Stimulated activated CD8-positive, alpha-beta memory T cell treated with anti-CD3 and anti-CD28 coated beads, Interleukin-4, amount 100 ng/mL, for 4 hours (primary cell): ENCODE measurements at regions not wholly inside any gene's neighbourhood (a gene's known extent, or its start where the extent isn't known, plus 50 kb on each side); places are given as distances from the start of the nearest gene placed in this dataset.
"Not testable (repeated sequence)": the region's sequence is repeated elsewhere in the genome, so short reads cannot be mapped to it uniquely, and the experiment has no call there.

Experiments used
- DNase-seq, 2 donors: peaks; one replicate each; pipeline ENCODE4 v3.0.0-alpha.2; 2020; ENCODE audit warnings: low read depth in 2 of 2, low spot score in 1 of 2

DNA sequence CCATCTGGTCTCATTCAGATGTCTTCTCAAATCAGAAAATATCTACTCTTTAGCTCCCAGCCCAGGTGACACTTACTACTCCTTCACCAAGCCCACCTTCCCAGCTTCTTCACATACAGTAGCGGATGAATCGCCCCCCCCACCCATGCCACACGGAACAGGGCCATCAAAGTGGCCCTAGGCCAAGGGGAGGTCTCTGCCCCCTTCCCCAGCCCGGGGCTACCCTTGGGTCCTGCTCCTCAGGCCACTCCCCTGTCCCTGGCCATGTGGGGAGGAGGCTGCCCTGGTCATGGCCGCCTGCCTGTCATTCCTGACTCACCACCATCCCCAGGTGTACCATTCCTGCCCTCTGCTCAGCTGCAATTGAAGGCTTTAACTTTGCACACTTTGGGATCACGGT lies 142.8 kb downstream of the NECTIN1 start:
- DNase-seq: no peak

DNA sequence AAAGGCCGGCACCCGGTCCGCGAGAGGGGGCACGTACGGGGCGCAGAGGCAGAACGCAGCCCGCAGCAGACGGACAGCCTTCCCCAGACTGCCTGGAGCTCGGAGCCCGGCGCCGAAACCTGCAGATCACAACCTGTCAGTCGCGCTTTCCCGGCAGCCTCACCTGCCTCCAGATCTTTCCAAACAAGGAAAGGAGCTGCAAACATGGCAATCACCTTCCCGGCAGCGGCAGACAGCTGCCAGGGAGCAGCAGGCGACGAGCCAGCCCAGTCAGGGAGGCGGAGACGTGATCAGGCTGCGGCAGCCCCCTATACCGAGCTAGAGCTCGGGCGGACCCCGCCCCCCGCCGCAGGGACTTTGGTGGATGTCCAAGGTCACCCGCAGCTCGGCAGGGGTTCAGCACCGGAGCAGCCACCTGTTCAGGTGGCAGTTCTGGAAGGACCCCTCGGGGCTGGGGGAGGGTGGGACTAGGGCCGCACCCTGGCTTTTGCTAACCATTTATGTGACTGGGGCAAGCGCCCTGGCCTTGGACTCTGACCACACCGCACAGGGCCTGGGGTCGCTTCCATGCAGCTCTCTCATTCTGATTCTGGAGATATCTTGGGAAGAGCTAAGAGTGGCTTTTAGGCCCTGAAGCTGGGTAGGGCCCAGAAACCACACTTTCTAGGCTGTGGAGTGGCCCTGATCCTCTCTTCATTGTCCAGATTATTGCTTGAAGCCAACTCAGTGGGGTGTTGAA lies 143.8 kb downstream of the NECTIN1 start:
- no peak for DNase-seq

DNA sequence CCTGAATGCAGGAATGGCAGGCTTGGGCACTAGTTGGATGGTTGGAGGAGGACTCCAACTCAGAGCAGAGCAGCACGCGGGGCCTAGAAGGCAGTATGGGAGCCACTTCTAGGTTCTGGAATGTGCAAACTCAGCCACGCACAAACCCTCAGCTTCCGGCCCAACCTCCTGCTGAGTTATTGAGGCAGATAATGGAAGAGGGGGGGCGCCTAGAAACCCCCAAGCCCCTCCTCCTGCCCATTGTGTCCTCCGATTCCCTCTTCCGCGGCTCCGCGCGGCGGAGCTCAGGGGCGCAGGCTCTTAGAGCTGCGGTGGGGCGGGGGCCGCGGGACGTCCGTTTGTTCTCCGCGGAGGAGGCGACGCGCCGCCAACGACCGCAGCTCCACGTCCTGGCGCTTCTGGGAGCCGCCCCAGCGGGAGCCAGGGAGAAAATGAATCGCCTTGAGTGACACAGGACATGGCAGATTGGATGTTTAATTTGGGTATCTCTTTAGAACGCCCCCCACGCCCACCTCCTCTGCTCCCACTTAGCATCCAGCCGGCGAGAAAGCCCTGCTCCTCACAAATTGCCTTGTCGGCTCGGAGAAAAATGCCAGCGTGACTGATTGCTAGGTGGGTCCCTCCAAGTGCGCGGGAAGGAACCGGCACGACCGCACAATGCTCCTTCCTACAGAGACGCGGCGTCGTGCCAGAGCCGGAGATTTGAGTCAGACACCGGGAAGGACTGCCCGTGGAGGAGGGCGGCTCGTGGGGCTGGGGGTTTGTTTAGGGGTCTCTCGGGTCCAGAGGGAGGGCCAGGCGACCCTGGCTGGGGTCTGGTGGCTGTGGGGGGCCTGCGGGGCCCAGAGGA lies 144.6 kb downstream of the NECTIN1 start:
- no peak for DNase-seq

- no peak for DNase-seq
Measured at GRCh38 chr11:119583585-119583984, 145.4 kb downstream of the NECTIN1 start.

DNA sequence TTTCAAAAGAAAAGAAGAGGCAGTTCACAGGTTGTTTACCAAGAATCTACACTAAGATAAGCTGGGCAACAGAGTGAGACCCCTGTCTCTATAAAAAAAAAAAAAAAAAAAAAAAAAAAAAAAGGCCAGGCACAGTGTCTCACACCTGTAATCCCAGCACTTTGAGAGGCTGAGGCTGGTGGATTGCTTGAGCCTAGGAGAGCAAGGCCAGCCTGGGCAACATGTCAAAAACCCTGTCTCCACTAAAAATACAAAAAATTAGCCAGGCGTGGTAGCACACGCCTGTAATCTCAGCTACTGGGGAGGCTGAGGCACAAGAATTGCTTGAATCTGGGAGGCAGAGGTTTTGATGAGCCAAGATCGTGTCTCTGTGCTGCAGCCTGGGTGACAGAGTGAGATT lies 147.6 kb downstream of the NECTIN1 start:
- DNase-seq: not testable (repeated sequence)

GRCh38 chr11:119580751-119581150 lies 148.2 kb downstream of the NECTIN1 start:
- no peak for DNase-seq

DNA sequence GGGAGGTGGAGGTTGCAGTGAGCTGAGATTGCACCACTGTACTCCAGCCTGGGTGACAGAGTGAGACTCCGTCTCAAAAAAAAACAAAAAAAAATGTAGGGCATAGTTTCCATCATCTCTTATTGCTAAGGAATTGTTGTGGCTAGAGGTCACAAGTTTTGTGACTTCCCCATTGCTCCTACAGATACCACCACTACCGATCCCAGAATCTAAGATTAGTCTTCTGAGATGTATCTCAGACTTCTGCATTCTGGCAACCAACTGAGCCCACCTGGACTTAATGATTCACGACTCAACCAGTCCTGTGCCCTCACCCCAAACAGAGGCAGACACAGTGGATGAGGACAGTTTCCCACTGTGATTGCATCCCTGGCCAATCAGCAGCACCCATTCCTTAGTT lies 148.9 kb downstream of the NECTIN1 start:
- DNase-seq: no peak

DNA sequence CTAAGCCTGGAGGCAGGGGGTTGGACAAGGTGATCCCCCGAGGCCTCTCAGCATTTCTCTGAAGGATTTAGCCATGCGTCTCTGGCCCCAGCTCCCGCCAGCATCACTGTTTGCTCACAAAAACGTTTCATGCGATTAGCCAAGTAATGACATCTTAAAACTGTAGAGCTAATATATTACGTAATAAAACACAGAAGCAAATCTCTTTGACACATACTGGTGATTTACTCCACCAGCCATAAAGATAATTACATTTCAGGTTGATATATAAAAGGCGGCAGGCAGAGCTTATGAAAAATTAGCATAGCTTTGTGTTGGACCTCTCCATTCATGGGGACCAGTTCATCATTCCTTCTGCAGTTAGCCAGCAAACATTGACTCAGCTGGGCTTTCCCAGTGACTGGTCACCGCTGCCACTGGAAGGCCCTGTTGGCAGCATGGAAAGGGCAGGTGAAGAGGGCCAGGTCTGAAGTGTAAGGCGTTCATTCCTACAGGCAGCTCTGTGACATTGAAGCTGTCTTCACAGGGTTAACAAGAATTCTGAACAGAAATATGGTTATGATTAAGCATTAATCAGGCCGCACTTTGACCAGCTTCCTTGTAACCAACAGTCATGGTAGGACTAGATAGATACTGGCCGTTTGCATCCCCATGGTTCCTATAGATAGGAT lies 150.3 kb downstream of the NECTIN1 start:
- DNase-seq: no peak

GRCh38 chr11:119573858-119574257 lies 150.9 kb upstream of the THY1 start:
- no peak for DNase-seq

DNA sequence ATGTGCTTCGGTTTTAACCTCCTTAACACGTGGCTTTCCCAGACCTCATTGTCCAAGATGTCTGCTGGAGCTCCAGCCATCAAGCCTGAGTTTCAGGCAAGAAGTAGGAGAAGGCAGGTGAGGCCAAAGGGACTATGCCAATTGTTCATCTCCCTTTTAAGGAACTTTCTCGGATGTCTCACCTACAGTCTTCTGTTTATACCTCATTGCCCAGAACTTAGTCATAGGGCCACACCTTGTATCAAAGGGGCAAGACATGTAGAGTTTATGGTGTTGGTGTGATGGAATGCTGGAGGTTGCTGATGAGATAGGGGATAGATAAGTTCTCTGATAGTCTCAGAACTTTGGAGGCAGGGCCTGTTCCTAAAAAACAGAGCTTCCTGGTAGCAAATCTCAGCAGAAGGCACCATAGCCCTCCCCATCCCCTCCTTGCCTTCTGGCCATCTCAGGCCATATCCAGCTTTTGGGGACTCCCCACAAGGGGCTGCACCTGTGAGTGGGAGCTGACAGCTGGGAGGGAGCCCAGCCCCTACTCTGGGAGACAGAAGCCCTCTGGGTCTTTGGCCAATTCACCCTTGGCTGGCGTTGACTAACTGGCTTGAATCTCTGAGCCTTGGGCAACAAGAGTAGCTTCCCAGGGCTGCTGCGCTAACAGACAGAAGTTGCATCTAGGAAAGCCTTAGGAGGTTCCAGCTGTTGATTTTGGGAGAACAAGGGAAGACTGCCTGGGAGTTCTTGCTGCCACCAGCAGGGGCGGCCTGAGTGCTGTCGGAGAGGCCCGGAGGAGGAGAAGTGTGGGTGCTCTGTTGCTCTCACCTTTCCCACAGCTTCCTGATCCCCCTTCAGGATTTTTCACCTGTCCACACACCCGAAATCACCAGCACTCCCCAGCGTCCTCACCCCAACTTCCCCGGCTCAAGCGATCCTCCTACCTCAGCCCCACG lies 149.8 kb upstream of the THY1 start:
- DNase-seq: no peak

GRCh38 chr11:119571311-119571710 lies 148.3 kb upstream of the THY1 start:
- no peak for DNase-seq

DNA sequence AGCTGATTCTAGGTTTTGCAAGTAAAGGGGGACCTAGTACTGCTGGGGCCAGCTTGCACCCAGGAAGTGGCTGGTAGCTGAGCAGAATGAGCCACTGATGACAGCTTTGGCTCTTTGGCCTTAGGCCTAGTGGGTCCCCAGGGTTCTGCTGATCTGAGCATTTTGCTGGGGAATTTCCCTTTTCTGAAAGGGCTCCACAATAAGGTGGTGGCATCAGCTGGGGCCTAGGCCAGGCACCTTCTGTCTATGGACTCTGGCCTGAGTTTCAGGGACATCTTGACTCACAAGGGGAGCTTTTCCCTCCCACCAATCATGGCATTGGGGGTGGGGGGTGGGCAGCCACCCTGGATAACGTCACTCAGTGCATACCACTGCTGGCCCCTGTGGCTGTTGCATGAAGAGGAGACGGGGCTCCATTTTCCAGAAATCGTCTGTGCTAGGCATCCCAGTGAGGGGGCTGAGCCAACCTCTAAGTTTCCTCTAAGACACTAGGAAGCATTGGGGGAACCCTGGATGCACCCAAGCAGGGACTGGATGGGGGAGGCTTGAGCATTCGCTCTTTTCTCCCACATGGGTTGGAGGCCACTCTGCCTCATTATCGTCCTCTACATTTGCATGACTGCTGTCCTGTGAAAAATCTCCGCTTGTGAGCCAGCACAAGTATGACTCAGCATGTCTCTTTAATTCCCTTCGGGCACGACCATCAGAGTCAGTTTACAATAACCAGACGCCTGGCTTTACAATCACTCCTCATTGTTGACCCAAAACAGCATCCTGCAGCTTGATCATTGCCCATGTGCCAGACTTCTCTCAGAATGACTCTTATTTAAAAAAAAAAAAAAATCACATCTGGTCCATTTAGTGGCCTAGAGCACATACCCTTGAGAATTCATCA lies 145.0 kb upstream of the THY1 start:
- no peak for DNase-seq

DNA sequence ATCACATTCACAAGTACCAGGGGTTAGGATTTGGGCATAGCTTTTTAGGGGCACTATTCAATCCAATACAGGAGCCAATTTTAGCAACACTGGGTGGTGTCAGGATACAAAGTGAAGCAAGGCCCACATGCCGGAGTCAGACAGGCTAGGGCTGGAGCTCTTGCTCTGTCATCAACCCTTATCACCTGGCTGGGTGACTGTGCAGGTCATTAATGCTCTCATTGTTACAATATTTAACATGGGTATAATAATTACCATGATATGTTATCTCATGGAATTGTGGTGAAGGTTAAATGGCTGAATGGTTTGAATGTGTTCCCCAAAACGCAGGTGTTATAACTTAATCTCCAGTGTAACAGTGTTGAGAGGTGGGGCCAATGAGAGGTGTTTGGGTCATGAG lies 143.3 kb upstream of the THY1 start:
- no peak for DNase-seq

DNA sequence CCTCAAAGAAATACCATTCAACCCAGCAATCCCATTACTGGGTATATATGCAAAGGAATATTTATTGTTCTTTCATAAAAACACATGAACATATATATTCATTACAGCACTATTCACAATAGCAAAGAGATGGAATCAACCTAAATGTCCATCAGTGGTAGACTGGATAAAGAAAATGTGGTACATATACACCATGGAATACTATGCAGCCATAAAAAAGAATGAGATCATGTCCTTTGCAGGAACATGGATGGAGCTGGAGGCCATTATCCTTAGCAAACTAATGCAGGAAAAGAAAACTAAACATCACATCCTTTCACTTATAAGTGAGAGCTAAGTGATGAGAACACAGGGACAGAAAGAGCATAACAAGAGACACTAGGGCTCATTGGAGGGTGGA lies 142.7 kb upstream of the THY1 start:
- not testable (repeated sequence) for DNase-seq

DNA sequence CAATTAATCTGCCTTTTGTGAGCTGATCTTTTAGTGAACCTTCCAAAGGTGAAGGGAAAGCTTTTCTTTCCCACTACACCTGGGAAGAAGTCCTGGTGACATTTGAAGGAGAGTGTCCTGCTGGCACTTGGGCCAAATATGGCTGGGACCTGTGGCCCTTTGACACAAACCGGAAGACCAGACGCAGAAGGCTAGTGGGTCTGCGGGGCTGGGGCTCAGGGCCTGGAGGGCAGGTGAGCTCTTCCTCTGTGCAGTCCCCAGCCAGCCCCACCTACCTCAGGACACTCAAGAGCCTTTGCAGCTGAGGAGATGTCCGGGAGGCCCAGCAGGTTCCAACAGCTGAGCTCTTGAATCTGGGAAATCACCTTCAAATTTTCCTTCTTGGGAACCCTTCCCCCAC lies 138.0 kb upstream of the THY1 start:
- DNase-seq: no peak

DNA sequence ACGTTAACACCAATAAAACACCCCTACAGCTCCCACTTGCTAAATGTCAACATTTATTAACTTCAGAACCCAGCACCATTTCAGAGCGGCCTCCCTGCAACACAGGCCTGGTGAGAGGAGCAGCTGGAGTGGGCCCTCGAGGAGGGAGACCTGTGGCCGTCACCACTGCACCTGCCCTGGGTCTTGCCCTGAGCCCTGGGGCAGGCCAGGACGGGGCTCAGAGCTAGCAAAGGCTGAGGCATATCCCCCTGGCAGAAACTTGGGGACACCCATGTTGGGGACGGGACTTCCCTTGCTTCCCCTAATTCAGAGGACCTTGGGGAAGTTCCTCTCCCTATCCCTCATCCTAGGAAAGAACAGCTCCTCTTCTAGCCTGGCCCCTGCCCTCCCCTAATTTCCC lies 137.3 kb upstream of the THY1 start:
- no peak for DNase-seq

- DNase-seq: no peak
Measured at GRCh38 chr11:119552106-119552485, 129.1 kb upstream of the THY1 start.

DNA sequence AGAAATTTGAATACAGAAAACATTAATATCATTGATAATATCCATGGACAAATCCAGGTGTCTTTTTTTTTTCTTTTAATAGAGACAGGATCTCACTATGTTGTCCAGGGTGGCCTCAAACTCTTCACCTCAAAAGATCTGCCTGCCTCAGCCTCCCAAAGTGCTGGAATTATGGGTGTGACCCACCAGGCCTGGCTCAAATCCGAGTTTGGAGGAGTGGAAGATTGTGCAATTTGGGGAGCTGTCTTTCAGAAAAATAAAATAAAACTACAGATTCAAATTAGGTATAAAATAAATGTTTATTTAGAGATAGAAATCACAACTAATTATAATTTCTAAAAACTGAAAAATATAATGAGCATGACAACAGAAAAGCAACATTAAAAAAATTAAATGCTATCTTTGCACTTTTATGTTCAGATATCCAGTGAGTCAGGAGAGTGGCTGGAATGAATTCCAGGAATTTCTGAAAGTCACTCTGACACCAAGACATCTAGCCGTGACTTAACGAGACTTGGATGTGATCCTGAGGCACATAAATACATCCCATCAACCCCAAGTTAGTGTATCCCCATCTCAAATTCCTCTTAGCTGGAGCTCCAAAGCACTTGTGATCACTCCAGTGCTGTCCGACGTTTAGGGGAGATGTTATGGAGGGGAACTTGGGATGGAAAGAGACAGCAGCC lies 128.6 kb upstream of the THY1 start:
- no peak for DNase-seq

- DNase-seq: no peak
Measured at GRCh38 chr11:119550053-119550752, 127.2 kb upstream of the THY1 start.
